GM12878 (cell line): ENCODE measurements at regions not wholly inside any gene's neighbourhood (a gene's known extent, or its start where the extent isn't known, plus 50 kb on each side); places are given as distances from the start of the nearest gene placed in this dataset.

Source experiments
- ATAC-seq: fragments of 200-7000 bp; cut with Tn5 transposase; 3 replicates; pipeline ENCODE4 v1.9.1; 2020; ENCODE audit warnings: mild to moderate bottlenecking, moderate library complexity
- BruUV-seq: library from RNA; stranded (reverse); fragments of 400-500 nt; replicated peaks from 2 replicates; lab custom pipeline; 2021; lab: Mats Ljungman, UMichigan
- CTCF ChIA-PET: fragments of 300-600 bp; sonication (Branson Sonifier 250); formaldehyde crosslinking; extraction: SDS; loops from one replicate; lab custom pipeline; 2021; ENCODE audit warnings: inconsistent platforms; lab: Yijun Ruan, JAX
- POLR2A ChIA-PET: fragments of 350-600 bp; formaldehyde crosslinking; extraction: SDS; loops from one replicate; lab custom pipeline; 2021; ENCODE audit warnings: inconsistent platforms; lab: Charles Lee
- RAD21 ChIA-PET: fragments of 300-600 bp; sonication (Branson Sonifier 250); formaldehyde crosslinking; loops from one replicate; lab custom pipeline; 2023; ENCODE audit warnings: antibody characterized with exemption; ENCODE audit not compliant: unreplicated experiment; lab: Charles Lee
- SMC1A ChIA-PET: fragments of 300-600 bp; sonication (Branson Sonifier 250); formaldehyde crosslinking; loops from one replicate; lab custom pipeline; 2023; ENCODE audit not compliant: unreplicated experiment, uncharacterized antibody; lab: Charles Lee
- DNase-seq: peaks from one replicate; pipeline ENCODE4 v3.0.0-alpha.2; 2011; ENCODE audit warnings: low read depth, low spot score
- FAIRE-seq: peaks from 3 replicates; lab custom pipeline; 2011; peaks lifted over from hg19 to GRCh38; lab: Jason Lieb, UNC
- H2AFZ ChIP-seq: 2 replicates; pipeline ENCODE4 v1.6.0; 2011; ENCODE audit warnings: low read depth, low read length, control low read depth; ENCODE audit not compliant: control insufficient read depth
- H3K27ac ChIP-seq: 2 replicates; pipeline ENCODE4 v1.5.1; 2011; ENCODE audit warnings: control low read depth; ENCODE audit not compliant: control insufficient read depth, insufficient read depth
- H3K27me3 ChIP-seq, 2 experiments: replicated peaks in 1 of 2; 2 replicates each; pipeline versions ENCODE4 v1.6.0 to v1.6.1; 2011; ENCODE audit warnings: low read length in 1 of 2; ENCODE audit not compliant: control insufficient read depth in 2 of 2, insufficient read depth in 2 of 2
- H3K36me3 ChIP-seq, 2 experiments: 2 replicates each; pipeline ENCODE4 v1.5.1; 2011; ENCODE audit warnings: low read length in 1 of 2; ENCODE audit not compliant: control insufficient read depth in 2 of 2, insufficient read depth in 2 of 2
- H3K4me1 ChIP-seq: 2 replicates; pipeline ENCODE4 v1.6.1; 2011; ENCODE audit warnings: mild to moderate bottlenecking, low read length, moderate library complexity, mixed read lengths; ENCODE audit not compliant: control insufficient read depth, insufficient read depth
- H3K4me2 ChIP-seq: 2 replicates; pipeline ENCODE4 v1.6.0; 2011; ENCODE audit warnings: control low read depth; ENCODE audit not compliant: control insufficient read depth, insufficient read depth
- H3K4me3 ChIP-seq: fragments of 200-600 bp; sonication (generic); 2 replicates; pipeline ENCODE4 v1.5.1; 2016
- H3K79me2 ChIP-seq: 2 replicates; pipeline ENCODE4 v1.6.0; 2011; ENCODE audit warnings: low read length; ENCODE audit not compliant: control insufficient read depth, insufficient read depth
- H3K9ac ChIP-seq: 2 replicates; pipeline ENCODE4 v1.8.0; 2011; ENCODE audit warnings: low read length, control low read depth, mixed read lengths; ENCODE audit not compliant: control insufficient read depth, insufficient read depth
- H3K9me3 ChIP-seq: replicated peaks from 3 replicates; pipeline ENCODE4 v1.5.1; 2011; ENCODE audit warnings: mild to moderate bottlenecking, low read length; ENCODE audit not compliant: control insufficient read depth, insufficient read depth
- H4K20me1 ChIP-seq: 2 replicates; pipeline ENCODE4 v1.6.0; 2011; ENCODE audit not compliant: control insufficient read depth, insufficient read depth
- ASH2L ChIP-seq: fragments of 300-600, 200-600 bp; sonication (generic); IDR thresholded peaks from 2 replicates; pipeline ENCODE4 v1.6.1; 2017; ENCODE audit warnings: low read depth, mild to moderate bottlenecking, borderline replicate concordance
- CEBPZ ChIP-seq: fragments of 150-350 bp; IDR thresholded peaks from 2 replicates; pipeline ENCODE4 v1.6.1; 2016; ENCODE audit warnings: low read depth, low read length
- CHD4 ChIP-seq: fragments of 200-600 bp; sonication (generic); IDR thresholded peaks from 2 replicates; pipeline ENCODE4 v1.6.1; 2016; ENCODE audit warnings: mild to moderate bottlenecking
- ELK1 ChIP-seq: IDR thresholded peaks from 2 replicates; pipeline ENCODE4 v1.6.1; 2012; ENCODE audit warnings: low read depth, low read length, improper control_type of control experiment
- ETV6 ChIP-seq, 2 experiments: fragments of 450-650 bp in 1 of 2; IDR thresholded peaks in 1 of 2; conservative IDR thresholded peaks in 1 of 2; 2 replicates each; pipeline ENCODE4 v1.6.1; 2014; ENCODE audit warnings: antibody characterized with exemption in 1 of 2, borderline replicate concordance in 1 of 2, low read depth in 1 of 2, mild to moderate bottlenecking in 1 of 2, moderate library complexity in 1 of 2
- EZH2 ChIP-seq: IDR thresholded peaks from 2 replicates; pipeline ENCODE4 v1.6.1; 2012; ENCODE audit warnings: low read depth, mild to moderate bottlenecking, control low read depth, inconsistent platforms, low read length, borderline replicate concordance; ENCODE audit not compliant: control insufficient read depth
- JUND ChIP-seq: IDR thresholded peaks from 2 replicates; pipeline ENCODE4 v1.6.1; 2012; ENCODE audit warnings: low read depth, mild to moderate bottlenecking, low read length, improper control_type of control experiment, moderate library complexity
- MEF2B ChIP-seq: fragments of 450-650 bp; IDR thresholded peaks from 2 replicates; pipeline ENCODE4 v1.6.1; 2018; ENCODE audit warnings: mild to moderate bottlenecking, moderate library complexity; ENCODE audit not compliant: partially characterized antibody, poor library complexity, severe bottlenecking
- RUNX3 ChIP-seq: IDR thresholded peaks from 2 replicates; pipeline ENCODE4 v1.6.1; 2012; ENCODE audit warnings: low read length, inconsistent platforms
- SKIL ChIP-seq: fragments of 450-650 bp; IDR thresholded peaks from 2 replicates; pipeline ENCODE4 v1.6.1; 2017; ENCODE audit warnings: mild to moderate bottlenecking, low read depth, inconsistent platforms; ENCODE audit not compliant: poor library complexity, severe bottlenecking
- SMC3 ChIP-seq: IDR thresholded peaks from 2 replicates; pipeline ENCODE4 v1.6.1; 2011; ENCODE audit warnings: low read length, improper control_type of control experiment, borderline replicate concordance
- SREBF2 ChIP-seq: IDR thresholded peaks from 2 replicates; pipeline ENCODE4 v1.6.1; 2012; ENCODE audit warnings: mild to moderate bottlenecking, low read length
- ZBED1 ChIP-seq: IDR thresholded peaks from 2 replicates; pipeline ENCODE4 v1.6.1; 2016; ENCODE audit warnings: borderline replicate concordance
- ZNF24 ChIP-seq: fragments of 450-650 bp; IDR thresholded peaks from 2 replicates; pipeline ENCODE4 v1.6.1; 2017; ENCODE audit warnings: antibody characterized with exemption, mild to moderate bottlenecking
- ZSCAN29 ChIP-seq: fragments of 450-650 bp; IDR thresholded peaks from 2 replicates; pipeline ENCODE4 v1.6.1; 2017; ENCODE audit warnings: mild to moderate bottlenecking, moderate library complexity
- WGBS: methylation state at CpG from one replicate; pipeline ENCODE4 v1.1.6; 2016; ENCODE audit warnings: low lambda C conversion rate; ENCODE audit not compliant: insufficient replicate concordance, insufficient coverage; ENCODE audit errors: missing lambda C conversion rate; 5-methylcytosine and 5-hydroxymethylcytosine counted together
- in situ Hi-C: fragments of 300-500 bp; cut with MboI; formaldehyde crosslinking; loops from 9 replicates; pipeline ENCODE4 v1.14.3; 2018; ENCODE audit warnings: mixed read lengths
- intact Hi-C: fragments of 100-400 bp; cut with micrococcal nuclease; formaldehyde crosslinking; loops from one replicate; pipeline ENCODE4 v1.14.2; 2022; ENCODE audit not compliant: unreplicated experiment

GRCh38 chr13:111789011-111789410 is 277.9 kb upstream of the SOX1 start (continued):
- no peak for TF ChIP-seq ZBED1

- Histone ChIP-seq H3K4me2 (no peak overlapping the region), H3K9ac (no peak overlapping the region), H2AFZ (no peak overlapping the region), H4K20me1 (no peaks in the 10 kb centered on the region), H3K27ac (no peak overlapping the region), H3K79me2 (no peaks in the 10 kb centered on the region), H3K36me3 (no peaks in the 10 kb centered on the region), H3K4me3 (no peak overlapping the region), H3K4me1 (no peaks in the 10 kb centered on the region), H3K27me3 (no peaks in the 10 kb centered on the region), H3K9me3 (no peaks in the 10 kb centered on the region; the same call in 1 of the 3 replicates)
- ChIA-PET POLR2A (no interaction called here), SMC1A (no interaction called here), CTCF (no interaction called here), RAD21 (no interaction called here)
- DNase-seq (no peak), ATAC-seq (no peak), FAIRE-seq (no peak)
- no TSS peak for BruUV-seq
- WGBS: 46% methylated on average over 8 of the region's 11 CpGs
- in situ Hi-C loops (no loop called here), intact Hi-C loops (no loop called here)
- TF ChIP-seq SMC3: no peak
- TF ChIP-seq JUND: no peak
- no peak for TF ChIP-seq SREBF2
- no peak for TF ChIP-seq ZSCAN29
- TF ChIP-seq ETV6 (conservative IDR thresholded peaks at IDR 0.05 in 1 of 2, IDR thresholded peaks at IDR 0.05 in 1 of 2; ENCODE audit: borderline replicate concordance in 1 of 2, low read depth in 1 of 2): no peak
- no peak for TF ChIP-seq CEBPZ
- no peak for TF ChIP-seq CHD4
- no peak for TF ChIP-seq RUNX3
- TF ChIP-seq ZNF24: no peak
- TF ChIP-seq EZH2: no peak
- TF ChIP-seq SKIL: no peak
- no peak for TF ChIP-seq MEF2B
- no peak for TF ChIP-seq ELK1
- no peak for TF ChIP-seq ASH2L
Measured at GRCh38 chr13:111789420-111789819, 277.5 kb upstream of the SOX1 start.
